Activated CD8-positive, alpha-beta memory T cell treated with anti-CD3 and anti-CD28 coated beads for 1 hour (primary cell): ENCODE measurements at regions not wholly inside any gene's neighbourhood (a gene's known extent, or its start where the extent isn't known, plus 50 kb on each side); places are given as distances from the start of the nearest gene placed in this dataset.
"Not testable (repeated sequence)": the region's sequence is repeated elsewhere in the genome, so short reads cannot be mapped to it uniquely, and the experiment has no call there.

ENCODE experiments used
- DNase-seq, 2 donors: peaks; one replicate each; pipeline ENCODE4 v3.0.0-alpha.2; 2020; ENCODE audit warnings: low read depth in 1 of 2; ENCODE audit errors: extremely low read depth in 1 of 2

GRCh38 chr7:121531175-121532070 is 135.3 kb upstream of the FAM3C start:
- no peak for DNase-seq

GRCh38 chr7:121530227-121531174 is 134.4 kb upstream of the FAM3C start:
- DNase-seq, result peak in 1 of 2 donors; percentile 2

- no peak for DNase-seq
Measured at GRCh38 chr7:121529003-121529402, 132.9 kb upstream of the FAM3C start.

GRCh38 chr7:121526210-121526609 is 130.1 kb upstream of the FAM3C start:
- not testable (repeated sequence) for DNase-seq

- DNase-seq, result no peak
Measured at GRCh38 chr7:121525155-121525819, 129.2 kb upstream of the FAM3C start.

GRCh38 chr7:121521711-121522400 is 125.7 kb upstream of the FAM3C start:
- no peak for DNase-seq

GRCh38 chr7:121520911-121521310 is 124.8 kb upstream of the FAM3C start:
- DNase-seq, result no peak

- DNase-seq, result no peak
Measured at GRCh38 chr7:121519548-121520521, 123.7 kb upstream of the FAM3C start.

GRCh38 chr7:121517591-121517990 is 121.5 kb upstream of the FAM3C start:
- DNase-seq, result no peak

GRCh38 chr7:121516821-121517220 is 120.7 kb upstream of the FAM3C start:
- DNase-seq, result no peak

GRCh38 chr7:121515630-121516401 is 119.7 kb upstream of the FAM3C start:
- DNase-seq, result no peak

GRCh38 chr7:121515229-121515628 is 119.1 kb upstream of the FAM3C start:
- DNase-seq, result no peak

GRCh38 chr7:121513105-121513504 is 117.0 kb upstream of the FAM3C start:
- DNase-seq, result no peak

- DNase-seq, result no peak
Measured at GRCh38 chr7:121510858-121511482, 114.9 kb upstream of the FAM3C start.

- no peak for DNase-seq
Measured at GRCh38 chr7:121510302-121510701, 114.2 kb upstream of the FAM3C start.

- no peak for DNase-seq
Measured at GRCh38 chr7:121505540-121506182, 109.6 kb upstream of the FAM3C start.

GRCh38 chr7:121505021-121505420 is 108.9 kb upstream of the FAM3C start:
- no peak for DNase-seq

- no peak for DNase-seq
Measured at GRCh38 chr7:121504482-121504881, 108.4 kb upstream of the FAM3C start.
